NOMO-1 treated with dmso at 0.1 percent for 144 hours (cell line): ENCODE measurements at regions not wholly inside any gene's neighbourhood (a gene's known extent, or its start where the extent isn't known, plus 50 kb on each side); places are given as distances from the start of the nearest gene placed in this dataset.

Experiments used
- DNase-seq: peaks from one replicate; lab custom pipeline; 2025; ENCODE audit not compliant: unreplicated experiment; lab: John Stamatoyannopoulos, UW

- no peak for DNase-seq
Measured at GRCh38 chr18:73966954-73967353, 180.7 kb downstream of the FBXO15 start.

GRCh38 chr18:73962256-73962655 is 185.4 kb downstream of the FBXO15 start:
- DNase-seq, result no peak

GRCh38 chr18:73961804-73962203 is 185.8 kb downstream of the FBXO15 start:
- no peak for DNase-seq

- no peak for DNase-seq
Measured at GRCh38 chr18:73959352-73959751, 188.3 kb downstream of the FBXO15 start.

- no peak for DNase-seq
Measured at GRCh38 chr18:73954268-73954667, 193.4 kb downstream of the FBXO15 start.

- DNase-seq, result no peak
Measured at GRCh38 chr18:73952296-73952946, 195.2 kb downstream of the FBXO15 start.

- DNase-seq, result no peak
Measured at GRCh38 chr18:73950116-73950700, 197.4 kb downstream of the FBXO15 start.

GRCh38 chr18:73948497-73948896 is 199.1 kb downstream of the FBXO15 start:
- no peak for DNase-seq

GRCh38 chr18:73948084-73948483 is 199.6 kb downstream of the FBXO15 start:
- no peak for DNase-seq

- DNase-seq, result no peak
Measured at GRCh38 chr18:73947180-73947921, 200.3 kb downstream of the FBXO15 start.

- DNase-seq, result no peak
Measured at GRCh38 chr18:73945130-73945792, 202.4 kb downstream of the FBXO15 start.

- no peak for DNase-seq
Measured at GRCh38 chr18:73944715-73945114, 202.9 kb downstream of the FBXO15 start.

- no peak for DNase-seq
Measured at GRCh38 chr18:73943763-73944162, 203.9 kb downstream of the FBXO15 start.

- DNase-seq, result no peak
Measured at GRCh38 chr18:73942956-73943355, 204.7 kb downstream of the FBXO15 start.

- no peak for DNase-seq
Measured at GRCh38 chr18:73942081-73942625, 205.5 kb downstream of the FBXO15 start.

GRCh38 chr18:73940721-73941120 is 206.9 kb downstream of the FBXO15 start:
- no peak for DNase-seq

- no peak for DNase-seq
Measured at GRCh38 chr18:73939391-73939790, 208.2 kb downstream of the FBXO15 start.

GRCh38 chr18:73933685-73934084 is 213.9 kb downstream of the FBXO15 start:
- no peak for DNase-seq

GRCh38 chr18:73932976-73933375 is 214.7 kb downstream of the FBXO15 start:
- no peak for DNase-seq

- no peak for DNase-seq
Measured at GRCh38 chr18:73927496-73927895, 220.1 kb downstream of the FBXO15 start.

GRCh38 chr18:73924836-73925235 is 222.8 kb downstream of the FBXO15 start:
- DNase-seq, result no peak
